Neutrophil (primary cell): ENCODE measurements at regions not wholly inside any gene's neighbourhood (a gene's known extent, or its start where the extent isn't known, plus 50 kb on each side); places are given as distances from the start of the nearest gene placed in this dataset.

Experiments
- H3K27ac ChIP-seq: fragments of 200-600 bp; sonication (generic); 2 replicates; pipeline ENCODE4 v1.5.1; 2016; ENCODE audit warnings: mild to moderate bottlenecking, moderate library complexity
- H3K27me3 ChIP-seq: fragments of 200-600 bp; sonication (generic); 2 replicates; pipeline ENCODE4 v1.6.0; 2016; ENCODE audit warnings: mild to moderate bottlenecking
- H3K36me3 ChIP-seq: fragments of 200-600 bp; sonication (generic); 2 replicates; pipeline ENCODE4 v1.5.1; 2017
- H3K4me1 ChIP-seq, 2 experiments: fragments of 200-600 bp in 1 of 2; sonication (generic) in 1 of 2; 1 replicate in 1 of 2; 2 replicates in 1 of 2; pipeline versions ENCODE4 v1.5.1 to v1.6.1; 2013 to 2016; ENCODE audit warnings: low read depth in 1 of 2, low read length in 1 of 2, mild to moderate bottlenecking in 1 of 2, moderate library complexity in 1 of 2; ENCODE audit not compliant: control insufficient read depth in 1 of 2, insufficient read depth in 1 of 2
- H3K4me3 ChIP-seq, 2 experiments: fragments of 200-600 bp in 1 of 2; sonication (generic) in 1 of 2; 1 replicate in 1 of 2; 2 replicates in 1 of 2; pipeline ENCODE4 v1.5.1; 2013 to 2016; ENCODE audit warnings: low read depth in 1 of 2, low read length in 1 of 2, mild to moderate bottlenecking in 1 of 2, moderate library complexity in 1 of 2
- H3K9me3 ChIP-seq: fragments of 200-600 bp; sonication (generic); 2 replicates; pipeline ENCODE4 v1.5.1; 2016
- CTCF ChIP-seq: fragments of 200-600 bp; sonication (generic); IDR thresholded peaks from 2 replicates; pipeline ENCODE4 v1.5.1; 2016; ENCODE audit warnings: antibody characterized with exemption

- Histone ChIP-seq H3K27ac (no peak overlapping the region), H3K9me3 (no peaks in the 10 kb centered on the region), H3K4me3 (no peak overlapping the region), H3K4me1 (peaks cover 3 to 5% of the 10 kb centered on the region in 2 experiments), H3K27me3 (peaks cover 5% of the 10 kb centered on the region), H3K36me3 (no peaks in the 10 kb centered on the region)
- TF ChIP-seq CTCF: no peak
These were observed 302.7 kb downstream of the QKI start for GRCh38 chr6:163717106-163717764.

GRCh38 chr6:163716690-163717089 lies 302.2 kb downstream of the QKI start:
- Histone ChIP-seq H3K4me1 (peaks cover 8 to 9% of the 10 kb centered on the region in 2 experiments), H3K27ac (no peak overlapping the region), H3K36me3 (no peaks in the 10 kb centered on the region), H3K9me3 (no peaks in the 10 kb centered on the region), H3K27me3 (peaks cover 9% of the 10 kb centered on the region), H3K4me3 (no peak overlapping the region)
- TF ChIP-seq CTCF: no peak

- Histone ChIP-seq H3K4me3 (no peak overlapping the region), H3K36me3 (no peaks in the 10 kb centered on the region), H3K27me3 (peaks cover 16% of the 10 kb centered on the region), H3K9me3 (no peaks in the 10 kb centered on the region), H3K4me1 (peaks cover 8 to 11% of the 10 kb centered on the region in 2 experiments), H3K27ac (no peak overlapping the region)
- no peak for TF ChIP-seq CTCF
These were observed 301.3 kb downstream of the QKI start for GRCh38 chr6:163715846-163716245.

GRCh38 chr6:163714179-163714578 lies 299.7 kb downstream of the QKI start:
- Histone ChIP-seq H3K27me3 (peaks cover 30% of the 10 kb centered on the region), H3K9me3 (no peaks in the 10 kb centered on the region), H3K36me3 (no peaks in the 10 kb centered on the region), H3K27ac (no peak overlapping the region), H3K4me1 (peaks cover 8 to 11% of the 10 kb centered on the region in 2 experiments), H3K4me3 (no peak overlapping the region)
- TF ChIP-seq CTCF: no peak

GRCh38 chr6:163712981-163713380 lies 298.5 kb downstream of the QKI start:
- H3K27ac ChIP-seq: no peak overlapping the region
- no peak overlapping the region for H3K4me3 ChIP-seq

More at GRCh38 chr6:163712981-163713380, 298.5 kb downstream of the QKI start:
- Histone ChIP-seq H3K4me1 (peaks cover 8 to 11% of the 10 kb centered on the region in 2 experiments), H3K9me3 (no peaks in the 10 kb centered on the region), H3K36me3 (no peaks in the 10 kb centered on the region), H3K27me3 (peaks cover 34% of the 10 kb centered on the region)
- TF ChIP-seq CTCF: no peak
